IgD-negative memory B cell (primary cell): ENCODE measurements at regions not wholly inside any gene's neighbourhood (a gene's known extent, or its start where the extent isn't known, plus 50 kb on each side); places are given as distances from the start of the nearest gene placed in this dataset.

ENCODE experiments used
- H3K27ac Mint-ChIP-seq, 3 donors: one replicate each; pipeline ENCODE4 v1.8.0; 2020 to 2022; ENCODE audit warnings: mild to moderate bottlenecking in 3 of 3, mixed read lengths in 3 of 3, moderate library complexity in 1 of 3
- H3K27me3 Mint-ChIP-seq: one replicate; pipeline ENCODE4 v1.8.0; 2021; ENCODE audit warnings: mixed read lengths
- H3K36me3 Mint-ChIP-seq: one replicate; pipeline ENCODE4 v1.8.0; 2020; ENCODE audit warnings: mild to moderate bottlenecking, mixed read lengths
- H3K4me1 Mint-ChIP-seq, 3 donors: one replicate each; pipeline ENCODE4 v1.8.0; 2020 to 2022; ENCODE audit warnings: mixed read lengths in 3 of 3, mild to moderate bottlenecking in 1 of 3
- H3K4me3 Mint-ChIP-seq, 4 donors: one replicate each; pipeline ENCODE4 v1.8.0; 2020 to 2022; ENCODE audit warnings: mild to moderate bottlenecking in 4 of 4, mixed read lengths in 4 of 4, moderate library complexity in 3 of 4
- H3K9me3 Mint-ChIP-seq, 3 donors: one replicate each; pipeline ENCODE4 v1.8.0; 2020 to 2021; ENCODE audit warnings: mixed read lengths in 3 of 3, mild to moderate bottlenecking in 1 of 3

GRCh38 chr2:21401022-21401698 is 277.4 kb downstream of the TDRD15 start:
- Mint-ChIP-seq H3K27ac (no peak overlapping the region), H3K4me3 (no peak overlapping the region), H3K4me1 (no peaks in the 10 kb centered on the region), H3K36me3 (no peaks in the 10 kb centered on the region), H3K27me3 (no peaks in the 10 kb centered on the region), H3K9me3 (peaks cover 0 to 8% (median 2%) of the 10 kb centered on the region in 3 donors)

DNA sequence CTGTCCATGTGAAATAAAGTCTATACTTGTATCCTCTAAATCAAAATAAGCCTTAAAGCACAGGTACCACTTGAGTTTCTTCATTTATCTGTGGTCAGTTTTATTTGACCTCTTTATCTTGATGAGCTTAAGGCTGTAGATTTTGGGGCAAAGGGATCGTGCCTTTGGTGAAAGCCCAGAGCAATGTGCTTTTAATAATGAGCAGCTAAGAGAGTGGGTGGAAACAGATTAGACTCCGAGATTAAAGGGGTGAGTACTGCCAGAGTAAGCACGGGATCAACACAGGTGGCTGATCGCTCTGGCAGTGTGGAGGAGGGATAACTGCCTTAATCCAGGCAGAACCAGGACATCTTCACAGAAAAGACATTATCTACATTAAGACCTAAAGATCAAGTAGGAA is 280.4 kb downstream of the TDRD15 start:
- no peaks in the 10 kb centered on the region for H3K36me3 Mint-ChIP-seq
- H3K27ac Mint-ChIP-seq, result no peak overlapping the region

DNA sequence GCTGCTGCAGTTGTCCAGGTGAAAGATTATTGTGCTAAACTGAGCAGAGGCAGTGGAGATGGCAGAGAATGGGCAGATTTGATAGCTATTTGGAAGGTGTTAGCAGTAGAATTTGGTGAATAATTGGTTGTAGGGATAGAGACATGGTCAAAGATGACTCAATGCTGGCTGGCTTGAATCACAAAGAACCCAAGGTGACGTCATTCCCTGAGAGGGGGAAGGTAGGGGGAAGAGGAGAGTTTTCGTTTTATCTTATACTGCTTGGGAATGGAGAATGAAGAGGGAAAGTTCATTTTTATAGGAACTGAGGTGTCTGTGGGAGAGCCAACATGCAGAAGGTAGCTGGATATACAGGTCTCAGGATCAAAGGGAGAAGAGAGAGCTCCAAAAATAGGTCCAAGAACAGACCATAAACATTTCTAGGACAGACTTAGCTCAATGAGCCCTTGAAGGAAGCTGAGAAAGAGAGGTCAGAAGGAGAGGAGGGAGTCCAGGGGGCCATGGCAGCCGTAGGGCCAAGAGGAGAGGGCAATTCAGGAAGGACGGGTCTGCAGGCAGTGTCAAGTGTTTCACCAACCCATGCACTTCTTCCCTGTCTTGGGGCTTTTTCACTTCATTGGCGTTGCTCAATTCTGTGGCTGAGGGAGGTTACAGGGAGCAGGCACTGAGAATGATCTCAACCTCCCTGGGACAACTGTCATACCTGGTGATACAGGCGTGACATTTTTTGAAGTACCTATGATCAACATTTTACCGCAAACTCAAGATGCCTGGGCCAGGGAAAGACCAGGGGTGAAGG is 281.3 kb downstream of the TDRD15 start:
- H3K9me3 Mint-ChIP-seq, result peaks cover 0 to 4% (median 3%) of the 10 kb centered on the region in 3 donors
- H3K27me3 Mint-ChIP-seq, result no peaks in the 10 kb centered on the region
- H3K27ac Mint-ChIP-seq, result no peak overlapping the region
- H3K36me3 Mint-ChIP-seq, result no peaks in the 10 kb centered on the region
- no peaks in the 10 kb centered on the region for H3K4me1 Mint-ChIP-seq
- H3K4me3 Mint-ChIP-seq, result no peak overlapping the region

More for the DNA sequence above, 280.4 kb downstream of the TDRD15 start:
- Mint-ChIP-seq H3K4me3 (no peak overlapping the region), H3K4me1 (no peaks in the 10 kb centered on the region), H3K27me3 (no peaks in the 10 kb centered on the region), H3K9me3 (peaks cover 0 to under 1% (median 0%) of the 10 kb centered on the region in 3 donors)

- Mint-ChIP-seq H3K4me3 (no peak overlapping the region), H3K27me3 (no peaks in the 10 kb centered on the region), H3K36me3 (no peaks in the 10 kb centered on the region), H3K27ac (no peak overlapping the region), H3K9me3 (peaks cover 2 to 4% (median 3%) of the 10 kb centered on the region in 3 donors), H3K4me1 (no peaks in the 10 kb centered on the region)
Observed at GRCh38 chr2:21406386-21406785, 282.6 kb downstream of the TDRD15 start.

GRCh38 chr2:21406911-21407310 is 283.1 kb downstream of the TDRD15 start:
- Mint-ChIP-seq H3K27me3 (no peaks in the 10 kb centered on the region), H3K27ac (no peak overlapping the region), H3K36me3 (no peaks in the 10 kb centered on the region), H3K4me3 (no peak overlapping the region), H3K4me1 (no peaks in the 10 kb centered on the region), H3K9me3 (peaks cover 2 to 4% (median 3%) of the 10 kb centered on the region in 3 donors)

DNA sequence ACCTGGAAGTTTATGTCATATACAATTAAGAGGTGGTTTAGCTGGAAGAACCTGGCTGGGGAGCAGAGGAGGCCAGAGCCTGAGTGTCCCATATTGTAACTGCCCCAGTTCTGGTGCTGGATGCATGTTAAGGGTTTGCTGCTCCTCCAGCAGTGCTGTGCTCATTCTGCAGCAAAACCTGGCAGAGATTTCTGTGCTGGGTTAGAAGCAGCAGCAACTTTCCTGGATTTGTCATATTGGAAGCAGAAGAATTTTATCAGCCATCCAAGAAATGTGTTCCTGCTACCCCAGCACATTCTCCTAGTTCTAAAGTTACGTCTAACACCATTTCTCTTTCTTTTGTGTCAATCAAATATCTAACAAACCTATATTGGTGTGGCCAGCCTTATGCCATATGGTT is 284.1 kb downstream of the TDRD15 start:
- peaks cover 2 to 4% (median 3%) of the 10 kb centered on the region in 3 donors for H3K9me3 Mint-ChIP-seq
- no peaks in the 10 kb centered on the region for H3K27me3 Mint-ChIP-seq
- H3K4me1 Mint-ChIP-seq, result no peaks in the 10 kb centered on the region
- no peaks in the 10 kb centered on the region for H3K36me3 Mint-ChIP-seq
- H3K4me3 Mint-ChIP-seq, result no peak overlapping the region
- H3K27ac Mint-ChIP-seq, result no peak overlapping the region

DNA sequence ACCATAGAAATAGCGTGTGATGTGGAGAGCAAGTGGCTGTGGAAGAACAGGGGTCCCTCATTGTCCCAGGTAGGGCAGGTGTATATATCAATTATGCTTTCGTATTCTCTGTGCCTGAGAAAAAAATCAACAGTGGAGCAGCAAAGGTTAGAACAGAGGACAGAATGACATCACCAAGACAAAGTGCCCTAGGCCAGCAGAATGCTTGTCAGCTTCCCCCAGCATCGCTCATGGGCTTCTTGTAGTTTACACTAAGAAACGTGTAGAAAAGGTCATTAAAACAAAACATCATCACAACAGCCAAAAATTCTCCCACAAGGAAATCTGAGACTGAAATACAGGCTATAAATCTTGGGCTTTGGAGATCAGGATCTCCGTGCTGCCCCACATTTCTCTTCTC is 288.0 kb downstream of the TDRD15 start:
- Mint-ChIP-seq H3K4me3 (no peak overlapping the region), H3K27me3 (no peaks in the 10 kb centered on the region), H3K9me3 (peaks cover 2 to 7% (median 3%) of the 10 kb centered on the region in 3 donors), H3K36me3 (no peaks in the 10 kb centered on the region), H3K4me1 (no peaks in the 10 kb centered on the region), H3K27ac (no peak overlapping the region)

DNA sequence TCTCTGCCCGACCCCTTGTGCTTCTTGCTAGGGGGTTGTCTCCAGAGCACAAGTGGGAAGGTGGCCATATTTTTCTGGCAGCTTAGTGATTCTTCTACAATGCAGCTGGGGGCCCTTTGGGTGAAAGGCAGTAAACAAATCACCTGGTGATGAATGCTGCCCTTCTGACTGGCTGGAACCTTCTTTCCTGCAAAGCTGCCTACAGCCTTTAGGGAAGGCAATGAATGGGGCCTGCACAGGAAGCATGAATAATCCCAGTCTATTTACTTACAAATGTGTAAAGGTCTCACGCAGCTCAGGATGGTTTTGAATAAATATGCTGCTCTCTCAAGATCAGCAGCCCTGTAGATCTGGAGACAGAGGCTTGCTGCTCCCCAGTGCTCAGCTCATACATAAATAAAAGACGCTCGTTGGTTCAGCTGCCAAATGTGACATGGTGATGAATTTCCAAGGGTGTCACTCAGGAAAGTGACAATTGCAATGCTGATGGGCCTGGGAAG is 289.2 kb downstream of the TDRD15 start:
- no peaks in the 10 kb centered on the region for H3K4me1 Mint-ChIP-seq
- H3K27ac Mint-ChIP-seq, result no peak overlapping the region
- no peaks in the 10 kb centered on the region for H3K27me3 Mint-ChIP-seq
- H3K9me3 Mint-ChIP-seq, result peaks cover 2 to 7% (median 3%) of the 10 kb centered on the region in 3 donors
- H3K36me3 Mint-ChIP-seq, result no peaks in the 10 kb centered on the region
- no peak overlapping the region for H3K4me3 Mint-ChIP-seq

GRCh38 chr2:21415234-21415633 is 291.5 kb downstream of the TDRD15 start:
- Mint-ChIP-seq H3K9me3 (peaks cover 0 to 3% (median 2%) of the 10 kb centered on the region in 3 donors), H3K4me3 (no peak overlapping the region), H3K27ac (no peak overlapping the region), H3K27me3 (no peaks in the 10 kb centered on the region), H3K36me3 (no peaks in the 10 kb centered on the region), H3K4me1 (no peaks in the 10 kb centered on the region)

DNA sequence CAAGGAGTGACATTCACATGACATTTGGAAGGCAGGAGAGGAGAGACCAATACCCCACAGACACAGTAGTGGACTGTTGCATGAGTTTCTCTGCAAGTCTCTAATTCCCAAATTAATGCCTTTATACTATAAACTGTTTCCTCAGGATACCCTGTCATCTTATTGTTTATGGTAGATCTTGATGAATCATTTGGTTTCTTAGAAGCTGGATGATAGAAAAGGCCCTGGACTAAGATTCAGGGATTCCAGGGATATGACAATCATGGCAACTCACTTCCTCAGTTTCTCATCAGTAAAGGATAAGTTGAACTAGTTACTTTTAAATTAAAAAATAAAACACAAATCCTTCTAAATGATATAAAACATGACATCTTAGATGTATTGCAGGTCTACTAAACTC is 292.5 kb downstream of the TDRD15 start:
- Mint-ChIP-seq H3K4me1 (no peaks in the 10 kb centered on the region), H3K4me3 (no peak overlapping the region), H3K36me3 (no peaks in the 10 kb centered on the region), H3K27me3 (no peaks in the 10 kb centered on the region), H3K27ac (no peak overlapping the region), H3K9me3 (peaks cover 0 to 3% (median 0%) of the 10 kb centered on the region in 3 donors)

- Mint-ChIP-seq H3K36me3 (no peaks in the 10 kb centered on the region), H3K27me3 (no peaks in the 10 kb centered on the region), H3K9me3 (peaks cover 3 to 9% (median 5%) of the 10 kb centered on the region in 3 donors), H3K4me3 (no peak overlapping the region), H3K4me1 (no peaks in the 10 kb centered on the region), H3K27ac (no peak overlapping the region)
Observed at GRCh38 chr2:21418456-21418855, 294.7 kb downstream of the TDRD15 start.

DNA sequence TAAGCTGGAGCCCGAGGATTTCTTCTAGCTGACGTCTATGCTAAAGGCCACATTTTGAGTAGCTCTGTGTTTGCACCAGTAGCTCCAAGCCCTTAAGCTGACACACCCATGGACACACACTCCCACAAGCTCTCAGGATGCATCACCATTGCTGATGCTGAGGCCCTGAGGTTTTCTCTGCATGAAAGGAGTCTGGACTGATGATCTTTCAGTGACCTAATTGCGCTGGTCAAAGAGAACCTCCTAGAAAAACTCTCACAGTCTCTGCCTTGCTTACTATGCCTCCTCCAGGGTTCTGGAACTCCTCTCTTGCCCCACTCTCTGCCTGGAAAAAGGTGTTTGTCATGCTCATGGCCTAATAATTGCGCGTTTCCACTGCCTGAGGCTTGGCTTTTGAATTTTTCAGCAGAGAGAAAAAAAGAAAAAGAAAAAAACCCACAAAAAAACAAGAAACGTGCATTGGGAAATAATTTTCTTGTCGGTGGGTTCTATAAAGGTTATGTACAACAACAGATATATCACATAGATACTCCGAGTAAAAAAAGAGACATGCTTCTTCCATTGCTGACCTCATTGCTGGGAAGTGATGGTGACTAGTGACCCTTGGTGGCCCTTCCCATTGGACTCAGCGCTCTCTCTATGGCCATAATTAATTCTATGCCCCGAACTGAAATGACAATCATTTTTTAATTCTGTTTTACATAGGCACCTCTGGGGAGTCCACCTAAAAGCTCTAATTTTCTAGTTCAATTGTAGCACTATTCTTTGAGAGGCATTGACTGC is 297.0 kb downstream of the TDRD15 start:
- Mint-ChIP-seq H3K27ac (no peak overlapping the region), H3K4me3 (no peak overlapping the region), H3K9me3 (peaks cover 0 to 9% (median 5%) of the 10 kb centered on the region in 3 donors), H3K4me1 (no peaks in the 10 kb centered on the region), H3K36me3 (no peaks in the 10 kb centered on the region), H3K27me3 (no peaks in the 10 kb centered on the region)

DNA sequence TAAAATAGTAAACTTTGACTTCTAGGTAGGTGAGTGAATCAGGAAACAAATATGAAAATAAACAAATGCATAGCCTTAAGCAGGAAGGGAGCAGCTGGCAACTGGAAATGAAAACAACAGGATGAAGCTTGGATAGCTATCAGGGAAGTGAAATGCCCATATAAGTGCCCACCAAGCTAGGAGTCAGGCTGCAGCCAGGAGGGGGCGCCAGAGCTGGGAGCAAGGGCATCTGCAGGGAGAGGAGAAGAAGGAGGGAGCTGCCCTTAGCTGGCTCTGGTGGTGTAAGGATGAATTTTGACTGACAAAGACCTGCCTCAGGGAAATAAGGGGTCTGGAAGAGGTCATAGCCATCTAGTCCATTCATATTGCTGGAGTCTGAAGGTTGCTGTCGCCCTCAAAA is 298.3 kb downstream of the TDRD15 start:
- no peaks in the 10 kb centered on the region for H3K4me1 Mint-ChIP-seq
- no peak overlapping the region for H3K4me3 Mint-ChIP-seq
- no peak overlapping the region for H3K27ac Mint-ChIP-seq
- peaks cover 0 to 9% (median 5%) of the 10 kb centered on the region in 3 donors for H3K9me3 Mint-ChIP-seq
- H3K36me3 Mint-ChIP-seq, result no peaks in the 10 kb centered on the region
- no peaks in the 10 kb centered on the region for H3K27me3 Mint-ChIP-seq

DNA sequence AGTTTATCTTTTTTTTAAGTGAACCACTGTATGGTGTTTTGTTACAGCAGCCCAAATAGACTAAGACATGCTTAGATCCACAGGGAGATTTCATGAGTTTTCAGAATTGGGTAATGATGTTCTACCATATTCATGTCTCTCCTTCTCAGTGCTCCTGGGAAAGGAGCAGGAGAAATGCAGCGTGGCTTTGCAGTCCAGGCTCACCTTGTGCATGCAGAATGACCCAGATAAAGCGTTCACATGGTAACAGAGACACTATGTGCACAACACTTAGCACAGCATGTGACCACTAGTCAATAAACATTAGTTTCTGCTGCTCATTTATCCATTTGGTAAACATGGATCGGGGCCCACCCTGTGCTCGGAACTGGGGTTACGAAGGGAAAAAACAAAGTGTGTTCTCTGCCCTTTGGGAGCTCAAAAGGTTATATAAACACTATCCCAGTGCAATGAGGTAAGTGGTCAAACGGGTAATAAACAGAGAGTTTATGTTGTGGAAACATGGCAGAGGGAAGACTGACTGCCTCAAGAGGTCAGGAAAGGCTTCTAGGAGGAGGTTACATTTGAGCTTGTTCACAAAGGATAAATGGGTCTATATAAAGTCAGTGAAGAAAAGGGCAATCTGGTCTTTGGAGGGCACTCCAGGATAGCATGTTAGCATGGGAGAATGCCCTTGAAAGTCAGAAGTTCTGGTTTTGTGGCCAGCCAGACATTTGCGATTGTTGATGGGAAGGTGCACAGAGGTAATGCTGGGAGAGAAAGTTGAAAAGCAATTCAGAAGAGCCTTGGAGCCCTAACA is 299.2 kb downstream of the TDRD15 start:
- H3K36me3 Mint-ChIP-seq, result no peaks in the 10 kb centered on the region
- H3K27me3 Mint-ChIP-seq, result no peaks in the 10 kb centered on the region
- peaks cover 5 to 11% (median 7%) of the 10 kb centered on the region in 3 donors for H3K9me3 Mint-ChIP-seq
- no peak overlapping the region for H3K4me3 Mint-ChIP-seq
- no peak overlapping the region for H3K27ac Mint-ChIP-seq
- H3K4me1 Mint-ChIP-seq, result no peaks in the 10 kb centered on the region
